HEK293 (cell line): ENCODE measurements at regions not wholly inside any gene's neighbourhood (a gene's known extent, or its start where the extent isn't known, plus 50 kb on each side); places are given as distances from the start of the nearest gene placed in this dataset.

Experiments
- CTCF ChIA-PET: fragments of 350-600 bp; formaldehyde crosslinking; extraction: SDS; loops from one replicate; lab custom pipeline; 2021; ENCODE audit warnings: antibody characterized with exemption; lab: Yijun Ruan, JAX
- POLR2A ChIA-PET: fragments of 300-600 bp; formaldehyde crosslinking; extraction: SDS; loops from one replicate; lab custom pipeline; 2020; ENCODE audit warnings: antibody characterized with exemption, inconsistent platforms; lab: Yijun Ruan, JAX
- H3K27ac ChIP-seq: fragments of 200-500 bp; sonication (Bioruptor generic); 2 replicates; pipeline ENCODE4 v1.5.1; 2014; ENCODE audit warnings: low read depth, low read length, control low read depth, inconsistent platforms; ENCODE audit errors: extremely low read depth
- H3K36me3 ChIP-seq, 2 experiments: fragments of 200-500 bp in 1 of 2; sonication (Bioruptor generic) in 1 of 2; 1 replicate in 1 of 2; 2 replicates in 1 of 2; pipeline ENCODE4 v1.5.1; 2014 to 2017; ENCODE audit warnings: inconsistent platforms in 2 of 2, low read length in 2 of 2; ENCODE audit not compliant: control insufficient read depth in 2 of 2, insufficient read depth in 1 of 2
- H3K4me1 ChIP-seq: fragments of 200-500 bp; sonication (Bioruptor generic); 2 replicates; pipeline ENCODE4 v1.5.1; 2014; ENCODE audit warnings: mild to moderate bottlenecking, low read length, inconsistent platforms; ENCODE audit not compliant: control insufficient read depth, insufficient read depth
- H3K4me3 ChIP-seq: 2 replicates; pipeline ENCODE4 v1.5.1; 2011; ENCODE audit warnings: low read depth, mild to moderate bottlenecking, control low read depth, low read length, moderate library complexity
- H3K9me3 ChIP-seq: fragments of 200-500 bp; sonication (Bioruptor generic); 2 replicates; pipeline ENCODE4 v1.5.1; 2014; ENCODE audit warnings: low read depth, low read length, inconsistent platforms; ENCODE audit not compliant: control insufficient read depth, insufficient read depth
- INSM2 ChIP-seq: fragments of 450-650 bp; formaldehyde crosslinking; IDR thresholded peaks from 2 replicates; pipeline ENCODE4 v1.5.1; 2016; ENCODE audit warnings: missing biosample characterization, missing genetic modification characterization
- KLF1 ChIP-seq: fragments of 450-650 bp; formaldehyde crosslinking; IDR thresholded peaks from 2 replicates; pipeline ENCODE4 v1.5.1; 2016; ENCODE audit warnings: missing biosample characterization, missing genetic modification characterization
- KLF17 ChIP-seq: fragments of 450-650 bp; formaldehyde crosslinking; IDR thresholded peaks from 2 replicates; pipeline ENCODE4 v1.5.1; 2016; ENCODE audit warnings: missing biosample characterization, missing genetic modification characterization
- PATZ1 ChIP-seq: fragments of 450-650 bp; formaldehyde crosslinking; IDR thresholded peaks from 2 replicates; pipeline ENCODE4 v1.5.1; 2016; ENCODE audit warnings: missing biosample characterization, missing genetic modification characterization
- WT1 ChIP-seq: fragments of 450-650 bp; formaldehyde crosslinking; IDR thresholded peaks from 2 replicates; pipeline ENCODE4 v1.5.1; 2016; ENCODE audit warnings: missing biosample characterization, missing genetic modification characterization
- ZBTB44 ChIP-seq: fragments of 450-650 bp; IDR thresholded peaks from 2 replicates; pipeline ENCODE4 v1.5.1; 2018; ENCODE audit warnings: missing biosample characterization, mild to moderate bottlenecking, missing genetic modification characterization
- ZNF114 ChIP-seq: fragments of 450-650 bp; formaldehyde crosslinking; IDR thresholded peaks from 2 replicates; pipeline ENCODE4 v1.5.0; 2017; ENCODE audit warnings: missing biosample characterization, missing genetic modification characterization
- ZNF121 ChIP-seq: fragments of 450-650 bp; formaldehyde crosslinking; IDR thresholded peaks from 2 replicates; pipeline ENCODE4 v1.5.1; 2016; ENCODE audit warnings: missing biosample characterization, missing genetic modification characterization
- ZNF132 ChIP-seq: fragments of 450-650 bp; formaldehyde crosslinking; IDR thresholded peaks from 2 replicates; pipeline ENCODE4 v1.5.1; 2017; ENCODE audit warnings: missing biosample characterization, missing genetic modification characterization, borderline replicate concordance
- ZNF138 ChIP-seq: fragments of 450-650 bp; formaldehyde crosslinking; IDR thresholded peaks from 2 replicates; pipeline ENCODE4 v1.5.1; 2016; ENCODE audit warnings: missing biosample characterization, missing genetic modification characterization, borderline replicate concordance
- ZNF140 ChIP-seq: fragments of 450-650 bp; formaldehyde crosslinking; IDR thresholded peaks from 2 replicates; pipeline ENCODE4 v1.5.1; 2016; ENCODE audit warnings: missing biosample characterization, missing genetic modification characterization
- ZNF146 ChIP-seq: fragments of 450-650 bp; formaldehyde crosslinking; IDR thresholded peaks from 2 replicates; pipeline ENCODE4 v1.5.1; 2016; ENCODE audit warnings: missing biosample characterization, missing genetic modification characterization
- ZNF157 ChIP-seq: fragments of 450-650 bp; formaldehyde crosslinking; IDR thresholded peaks from 2 replicates; pipeline ENCODE4 v1.5.1; 2016; ENCODE audit warnings: missing biosample characterization, missing genetic modification characterization
- ZNF169 ChIP-seq: fragments of 450-650 bp; formaldehyde crosslinking; IDR thresholded peaks from 2 replicates; pipeline ENCODE4 v1.5.1; 2016; ENCODE audit warnings: missing biosample characterization, missing genetic modification characterization
- ZNF221 ChIP-seq: fragments of 450-650 bp; formaldehyde crosslinking; IDR thresholded peaks from 2 replicates; pipeline ENCODE4 v1.5.1; 2017; ENCODE audit warnings: missing biosample characterization, missing genetic modification characterization, borderline replicate concordance
- ZNF280D ChIP-seq: fragments of 450-650 bp; formaldehyde crosslinking; IDR thresholded peaks from 2 replicates; pipeline ENCODE4 v1.5.1; 2016; ENCODE audit warnings: missing biosample characterization, missing genetic modification characterization
- ZNF362 ChIP-seq: fragments of 450-650 bp; formaldehyde crosslinking; IDR thresholded peaks from 2 replicates; pipeline ENCODE4 v1.5.1; 2016; ENCODE audit warnings: missing biosample characterization, missing genetic modification characterization
- ZNF548 ChIP-seq: fragments of 450-650 bp; formaldehyde crosslinking; IDR thresholded peaks from 2 replicates; pipeline ENCODE4 v1.5.1; 2016; ENCODE audit warnings: missing biosample characterization, missing genetic modification characterization
- ZNF549 ChIP-seq: fragments of 450-650 bp; IDR thresholded peaks from 2 replicates; pipeline ENCODE4 v1.5.1; 2018; ENCODE audit warnings: missing biosample characterization, missing genetic modification characterization, mild to moderate bottlenecking, inconsistent platforms, moderate library complexity
- ZNF555 ChIP-seq: fragments of 450-650 bp; formaldehyde crosslinking; conservative IDR thresholded peaks from 2 replicates; pipeline ENCODE4 v1.5.1; 2017; ENCODE audit warnings: missing biosample characterization, mild to moderate bottlenecking, missing genetic modification characterization, inconsistent platforms
- ZNF561 ChIP-seq: fragments of 450-650 bp; IDR thresholded peaks from 2 replicates; pipeline ENCODE4 v1.5.1; 2018; ENCODE audit warnings: missing biosample characterization, missing genetic modification characterization, borderline replicate concordance
- ZNF585B ChIP-seq: fragments of 450-650 bp; formaldehyde crosslinking; IDR thresholded peaks from 2 replicates; pipeline ENCODE4 v1.5.1; 2016; ENCODE audit warnings: missing biosample characterization, missing genetic modification characterization
- ZNF776 ChIP-seq: fragments of 450-650 bp; formaldehyde crosslinking; IDR thresholded peaks from 2 replicates; pipeline ENCODE4 v1.5.0; 2017; ENCODE audit warnings: missing biosample characterization, missing genetic modification characterization, borderline replicate concordance
- ZSCAN16 ChIP-seq: fragments of 450-650 bp; formaldehyde crosslinking; IDR thresholded peaks from 2 replicates; pipeline ENCODE4 v1.5.1; 2016; ENCODE audit warnings: missing biosample characterization, missing genetic modification characterization

- CTCF ChIA-PET = no interaction called here
- H3K36me3 ChIP-seq = no peaks in the 10 kb centered on the region
- H3K4me1 ChIP-seq = no peaks in the 10 kb centered on the region
- TF ChIP-seq ZNF776 (tag by site-specific recombination) (no peak), ZNF132 (tag by site-specific recombination) (no peak), ZBTB44 (tag by site-specific recombination) (no peak), ZNF585B (tag by site-specific recombination) (no peak), ZSCAN16 (tag by site-specific recombination) (no peak), ZNF138 (tag by site-specific recombination) (no peak), ZNF140 (tag by site-specific recombination) (no peak), INSM2 (tag by site-specific recombination) (no peak), ZNF549 (tag by site-specific recombination) (no peak), KLF1 (no peak), PATZ1 (tag by site-specific recombination) (no peak), WT1 (tag by site-specific recombination) (no peak), ZNF561 (tag by site-specific recombination) (no peak), ZNF157 (tag by site-specific recombination) (no peak), ZNF146 (tag by site-specific recombination) (no peak), ZNF548 (tag by site-specific recombination) (no peak), ZNF169 (tag by site-specific recombination) (no peak), ZNF114 (no peak), ZNF362 (tag by site-specific recombination) (no peak)
- no peak overlapping the region for H3K4me3 ChIP-seq
- POLR2A ChIA-PET = no interaction called here
- H3K9me3 ChIP-seq = no peaks in the 10 kb centered on the region
- H3K27ac ChIP-seq = no peak overlapping the region
Observed at GRCh38 chr4:101419336-101420135, 72.2 kb upstream of the PPP3CA start.

GRCh38 chr4:101418466-101418865 is 71.1 kb upstream of the PPP3CA start:
- no peak overlapping the region for H3K4me3 ChIP-seq
- no peaks in the 10 kb centered on the region for H3K36me3 ChIP-seq
- H3K27ac ChIP-seq = no peak overlapping the region
- H3K9me3 ChIP-seq = no peaks in the 10 kb centered on the region
- H3K4me1 ChIP-seq = no peaks in the 10 kb centered on the region
- CTCF ChIA-PET = interaction anchor here (0.6 kb wide), 1 partner anchor 59 kb away, joined by 3 read pairs; no protein-coding TSS in a partner anchor
- POLR2A ChIA-PET = no interaction called here
- TF ChIP-seq KLF17 (no peak), ZNF280D (tag by site-specific recombination) (no peak), WT1 (tag by site-specific recombination) (no peak), ZNF221 (no peak), ZNF121 (tag by site-specific recombination) (no peak), ZNF555 (tag by site-specific recombination) (no peak)
